Astrocyte (in vitro differentiated cells and primary cell): ENCODE measurements at regions not wholly inside any gene's neighbourhood (a gene's known extent, or its start where the extent isn't known, plus 50 kb on each side); places are given as distances from the start of the nearest gene placed in this dataset.

Experiments
- DNase-seq: peaks from one replicate; pipeline ENCODE4 v3.0.0-alpha.2; 2010; ENCODE audit warnings: low read depth
- FAIRE-seq: peaks from 2 replicates; lab custom pipeline; 2011; peaks lifted over from hg19 to GRCh38; lab: Jason Lieb, UNC
- H2AFZ ChIP-seq: 2 replicates; pipeline ENCODE4 v1.6.0; 2012; ENCODE audit warnings: low read depth, low read length, inconsistent platforms
- H3K27ac ChIP-seq: 2 replicates; pipeline ENCODE4 v1.5.1; 2011; ENCODE audit warnings: low read depth, low read length, inconsistent platforms
- H3K27me3 ChIP-seq: 2 replicates; pipeline ENCODE4 v1.6.0; 2011; ENCODE audit warnings: low read length, inconsistent platforms; ENCODE audit not compliant: insufficient read depth
- H3K36me3 ChIP-seq: 2 replicates; pipeline ENCODE4 v1.5.1; 2011; ENCODE audit warnings: low read length, inconsistent platforms; ENCODE audit not compliant: insufficient read depth
- H3K4me1 ChIP-seq: 2 replicates; pipeline ENCODE4 v1.5.1; 2011; ENCODE audit warnings: low read length, inconsistent platforms; ENCODE audit not compliant: insufficient read depth
- H3K4me2 ChIP-seq: 2 replicates; pipeline ENCODE4 v1.6.0; 2012; ENCODE audit warnings: low read length, inconsistent platforms
- H3K4me3 ChIP-seq: 2 replicates; pipeline ENCODE4 v1.5.1; 2011; ENCODE audit warnings: low read depth, mild to moderate bottlenecking, low read length, inconsistent platforms; ENCODE audit not compliant: insufficient read depth
- H3K79me2 ChIP-seq: 2 replicates; pipeline ENCODE4 v1.6.0; 2012; ENCODE audit warnings: mild to moderate bottlenecking, low read length, inconsistent platforms; ENCODE audit not compliant: insufficient read depth
- H3K9ac ChIP-seq: 2 replicates; pipeline ENCODE4 v1.6.0; 2012; ENCODE audit warnings: mild to moderate bottlenecking, low read length, inconsistent platforms
- H3K9me3 ChIP-seq: 2 replicates; pipeline ENCODE4 v1.5.1; 2012; ENCODE audit warnings: low read depth, mild to moderate bottlenecking, low read length, inconsistent platforms; ENCODE audit not compliant: insufficient read depth
- H4K20me1 ChIP-seq: 2 replicates; pipeline ENCODE4 v1.6.0; 2012; ENCODE audit warnings: low read length, inconsistent platforms; ENCODE audit not compliant: insufficient read depth
- H3K27ac Mint-ChIP-seq: one replicate; pipeline ENCODE4 v1.8.0; 2021; ENCODE audit warnings: mild to moderate bottlenecking, mixed read lengths; ENCODE audit not compliant: unreplicated experiment
- H3K27me3 Mint-ChIP-seq: one replicate; pipeline ENCODE4 v1.8.0; 2021; ENCODE audit warnings: low read depth, mixed read lengths; ENCODE audit not compliant: unreplicated experiment
- H3K36me3 Mint-ChIP-seq: one replicate; pipeline ENCODE4 v1.8.0; 2021; ENCODE audit warnings: low read depth, mixed read lengths; ENCODE audit not compliant: unreplicated experiment
- H3K4me1 Mint-ChIP-seq: one replicate; pipeline ENCODE4 v1.8.0; 2021; ENCODE audit warnings: low read depth, mixed read lengths; ENCODE audit not compliant: unreplicated experiment
- H3K4me3 Mint-ChIP-seq: one replicate; pipeline ENCODE4 v1.8.0; 2021; ENCODE audit warnings: mild to moderate bottlenecking, moderate library complexity, mixed read lengths; ENCODE audit not compliant: unreplicated experiment
- H3K9me3 Mint-ChIP-seq: one replicate; pipeline ENCODE4 v1.8.0; 2021; ENCODE audit warnings: mild to moderate bottlenecking, mixed read lengths; ENCODE audit not compliant: unreplicated experiment
- CTCF ChIP-seq: IDR thresholded peaks from 2 replicates; pipeline ENCODE4 v1.5.1; 2011; ENCODE audit warnings: low read depth, mild to moderate bottlenecking, inconsistent platforms, low read length, moderate library complexity; ENCODE audit not compliant: insufficient read depth
- EZH2 ChIP-seq: IDR thresholded peaks from 2 replicates; pipeline ENCODE4 v1.6.1; 2012; ENCODE audit warnings: mild to moderate bottlenecking, low read length, inconsistent platforms; ENCODE audit not compliant: insufficient read depth

- TF ChIP-seq EZH2 (no peak), CTCF (no peak)
- H3K36me3 ChIP-seq: no peaks in the 10 kb centered on the region
- DNase-seq: no peak
- H3K4me3 ChIP-seq: no peak overlapping the region
- peaks cover 3% of the 10 kb centered on the region for H3K9me3 Mint-ChIP-seq
- no peak overlapping the region for H3K27ac ChIP-seq
- no peak overlapping the region for H3K4me3 Mint-ChIP-seq
- H3K79me2 ChIP-seq: no peaks in the 10 kb centered on the region
- no peaks in the 10 kb centered on the region for H3K27me3 ChIP-seq
- FAIRE-seq: no peak
- no peaks in the 10 kb centered on the region for H3K9me3 ChIP-seq
- H3K27ac Mint-ChIP-seq: no peak overlapping the region
- H3K27me3 Mint-ChIP-seq: no peaks in the 10 kb centered on the region
- peaks cover 2% of the 10 kb centered on the region for H3K36me3 Mint-ChIP-seq
- H4K20me1 ChIP-seq: no peaks in the 10 kb centered on the region
- peaks cover 20% of the 10 kb centered on the region for H3K4me1 Mint-ChIP-seq
- H3K4me1 ChIP-seq: no peaks in the 10 kb centered on the region
- H3K9ac ChIP-seq: no peak overlapping the region
- no peak overlapping the region for H3K4me2 ChIP-seq
- no peak overlapping the region for H2AFZ ChIP-seq
These were observed 210.2 kb upstream of the PUM3 start for GRCh38 chr9:3054017-3054586.

- Mint-ChIP-seq H3K4me3 (no peak overlapping the region), H3K27me3 (no peaks in the 10 kb centered on the region)
- TF ChIP-seq EZH2: no peak
- no peak for TF ChIP-seq CTCF
These were observed 205.7 kb upstream of the PUM3 start for GRCh38 chr9:3049636-3050035.

GRCh38 chr9:3047912-3048311, 204.0 kb upstream of the PUM3 start:
- H3K36me3 Mint-ChIP-seq: peaks cover 2% of the 10 kb centered on the region
- no peaks in the 10 kb centered on the region for H3K79me2 ChIP-seq
- H3K9ac ChIP-seq: no peak overlapping the region
- H3K9me3 Mint-ChIP-seq: peaks cover 3% of the 10 kb centered on the region
- no peak for DNase-seq
- no peak overlapping the region for H2AFZ ChIP-seq
- H3K27me3 Mint-ChIP-seq: no peaks in the 10 kb centered on the region
- no peaks in the 10 kb centered on the region for H3K27me3 ChIP-seq
- H3K9me3 ChIP-seq: no peaks in the 10 kb centered on the region
- TF ChIP-seq EZH2: no peak
- TF ChIP-seq CTCF: no peak
- H3K4me3 ChIP-seq: no peak overlapping the region
- H3K4me2 ChIP-seq: no peak overlapping the region
- FAIRE-seq: no peak
- no peaks in the 10 kb centered on the region for H4K20me1 ChIP-seq
- no peak overlapping the region for H3K4me3 Mint-ChIP-seq
- no peaks in the 10 kb centered on the region for H3K4me1 ChIP-seq
- no peaks in the 10 kb centered on the region for H3K36me3 ChIP-seq
- no peak overlapping the region for H3K27ac Mint-ChIP-seq
- no peak overlapping the region for H3K27ac ChIP-seq
- peaks cover 46% of the 10 kb centered on the region for H3K4me1 Mint-ChIP-seq

More at GRCh38 chr9:3049636-3050035, 205.7 kb upstream of the PUM3 start:
- no peak overlapping the region for H3K4me3 ChIP-seq
- no peak overlapping the region for H3K27ac ChIP-seq
- H2AFZ ChIP-seq: no peak overlapping the region
- no peaks in the 10 kb centered on the region for H3K36me3 ChIP-seq
- DNase-seq: no peak
- no peaks in the 10 kb centered on the region for H4K20me1 ChIP-seq
- FAIRE-seq: no peak
- H3K9me3 ChIP-seq: no peaks in the 10 kb centered on the region
- no peak overlapping the region for H3K4me2 ChIP-seq
- Mint-ChIP-seq H3K9me3 (peaks cover 3% of the 10 kb centered on the region), H3K4me1 (peaks cover 35% of the 10 kb centered on the region), H3K36me3 (peaks cover 2% of the 10 kb centered on the region), H3K27ac (no peak overlapping the region)
- H3K27me3 ChIP-seq: no peaks in the 10 kb centered on the region
- no peaks in the 10 kb centered on the region for H3K79me2 ChIP-seq
- H3K9ac ChIP-seq: no peak overlapping the region
- H3K4me1 ChIP-seq: no peaks in the 10 kb centered on the region
